ENCODE measurements at regions not wholly inside any gene's neighbourhood (a gene's known extent, or its start where the extent isn't known, plus 50 kb on each side); places are given as distances from the start of the nearest gene placed in this dataset.

DNA sequence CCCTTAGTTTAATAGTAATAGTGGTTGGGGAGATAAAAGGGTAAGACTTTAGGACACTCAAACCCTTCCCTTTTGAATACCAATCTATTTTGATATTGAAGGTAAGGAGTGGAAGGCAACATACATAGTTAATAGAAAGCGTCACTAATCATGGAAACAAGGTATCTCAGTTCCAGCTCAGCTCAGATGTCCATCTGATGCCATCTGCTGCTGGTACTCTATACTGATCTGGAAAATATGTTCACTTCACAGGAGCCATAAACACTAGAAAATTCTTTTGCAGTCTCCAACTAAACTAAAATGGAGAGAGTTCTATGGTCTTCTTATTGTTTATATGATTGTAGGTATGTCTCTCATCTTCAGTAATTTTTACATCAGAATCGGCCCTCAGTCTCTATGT, 1777.1 kb downstream of the OTOL1 start:
- no peaks in the 10 kb centered on the region for H3K9me3 Mint-ChIP-seq
- H3K27me3 Mint-ChIP-seq (ENCODE audit: low read depth, poor library complexity) = no peaks in the 10 kb centered on the region
- DNase-seq = no peak
- no peaks in the 10 kb centered on the region for H3K4me1 Mint-ChIP-seq
- H3K36me3 Mint-ChIP-seq (ENCODE audit: low read depth) = no peaks in the 10 kb centered on the region
- no peak overlapping the region for H3K27ac Mint-ChIP-seq
- TF ChIP-seq, protein P1, sequence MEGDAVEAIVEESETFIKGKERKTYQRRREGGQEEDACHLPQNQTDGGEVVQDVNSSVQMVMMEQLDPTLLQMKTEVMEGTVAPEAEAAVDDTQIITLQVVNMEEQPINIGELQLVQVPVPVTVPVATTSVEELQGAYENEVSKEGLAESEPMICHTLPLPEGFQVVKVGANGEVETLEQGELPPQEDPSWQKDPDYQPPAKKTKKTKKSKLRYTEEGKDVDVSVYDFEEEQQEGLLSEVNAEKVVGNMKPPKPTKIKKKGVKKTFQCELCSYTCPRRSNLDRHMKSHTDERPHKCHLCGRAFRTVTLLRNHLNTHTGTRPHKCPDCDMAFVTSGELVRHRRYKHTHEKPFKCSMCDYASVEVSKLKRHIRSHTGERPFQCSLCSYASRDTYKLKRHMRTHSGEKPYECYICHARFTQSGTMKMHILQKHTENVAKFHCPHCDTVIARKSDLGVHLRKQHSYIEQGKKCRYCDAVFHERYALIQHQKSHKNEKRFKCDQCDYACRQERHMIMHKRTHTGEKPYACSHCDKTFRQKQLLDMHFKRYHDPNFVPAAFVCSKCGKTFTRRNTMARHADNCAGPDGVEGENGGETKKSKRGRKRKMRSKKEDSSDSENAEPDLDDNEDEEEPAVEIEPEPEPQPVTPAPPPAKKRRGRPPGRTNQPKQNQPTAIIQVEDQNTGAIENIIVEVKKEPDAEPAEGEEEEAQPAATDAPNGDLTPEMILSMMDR (IDR thresholded peaks at IDR 0.05) = no peak
- no peak overlapping the region for H3K4me3 Mint-ChIP-seq

DNA sequence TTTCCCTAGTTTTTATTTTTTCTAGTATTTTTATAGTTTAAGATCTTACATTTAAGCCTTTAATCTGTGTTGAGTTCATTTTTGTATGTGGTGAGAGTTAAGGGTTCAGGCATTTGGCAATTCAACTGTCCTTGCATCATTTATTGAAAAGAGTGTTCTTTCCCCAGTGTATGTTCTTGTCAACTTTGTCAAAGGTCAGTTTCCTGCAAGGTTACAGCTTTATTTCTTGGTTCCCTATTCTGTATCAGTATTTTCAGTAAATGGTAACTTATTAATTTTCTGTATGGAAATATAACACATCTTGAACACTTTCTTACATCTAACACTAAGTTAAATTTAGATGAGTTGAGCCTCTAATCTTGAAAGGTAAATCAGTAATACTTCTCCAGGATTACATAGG, 1770.1 kb downstream of the OTOL1 start:
- H3K4me1 Mint-ChIP-seq = no peaks in the 10 kb centered on the region
- H3K36me3 Mint-ChIP-seq (ENCODE audit: low read depth) = no peaks in the 10 kb centered on the region
- H3K9me3 Mint-ChIP-seq = no peaks in the 10 kb centered on the region
- DNase-seq = no peak
- H3K27me3 Mint-ChIP-seq (ENCODE audit: low read depth, poor library complexity) = no peaks in the 10 kb centered on the region
- no peak overlapping the region for H3K27ac Mint-ChIP-seq
- TF ChIP-seq, protein P1 (IDR thresholded peaks at IDR 0.05) = no peak
- H3K4me3 Mint-ChIP-seq = no peak overlapping the region

GRCh38 chr3:163261618-163262017, 1765.0 kb downstream of the OTOL1 start:
- Mint-ChIP-seq H3K27ac (no peak overlapping the region), H3K27me3 (ENCODE audit: low read depth, poor library complexity) (no peaks in the 10 kb centered on the region), H3K9me3 (no peaks in the 10 kb centered on the region), H3K4me3 (no peak overlapping the region), H3K36me3 (ENCODE audit: low read depth) (no peaks in the 10 kb centered on the region), H3K4me1 (no peaks in the 10 kb centered on the region)
- TF ChIP-seq, protein P1 (IDR thresholded peaks at IDR 0.05) = no peak
- no peak for DNase-seq

DNA sequence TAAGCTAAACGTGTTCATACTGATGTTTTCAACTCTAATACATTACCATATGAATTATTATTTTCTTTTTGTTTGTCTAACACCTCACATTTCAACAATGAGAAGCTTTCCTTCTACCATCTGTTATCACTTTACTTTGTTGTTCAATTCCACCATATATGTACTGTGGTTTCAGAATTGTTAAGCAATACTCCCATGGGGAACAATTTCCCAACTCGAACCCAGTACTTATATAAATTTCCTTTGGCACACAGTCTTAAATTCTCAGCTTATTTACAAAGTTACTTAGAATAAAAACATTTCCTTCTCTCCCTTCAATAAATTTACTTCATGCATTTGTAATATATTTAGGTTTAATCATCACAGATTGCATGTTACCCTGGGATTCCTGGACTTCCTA, 1764.4 kb downstream of the OTOL1 start:
- Mint-ChIP-seq H3K27me3 (ENCODE audit: low read depth, poor library complexity) (no peaks in the 10 kb centered on the region), H3K27ac (no peak overlapping the region), H3K4me1 (no peaks in the 10 kb centered on the region), H3K9me3 (no peaks in the 10 kb centered on the region), H3K36me3 (ENCODE audit: low read depth) (no peaks in the 10 kb centered on the region), H3K4me3 (no peak overlapping the region)
- TF ChIP-seq, protein P1 (IDR thresholded peaks at IDR 0.05) = no peak
- no peak for DNase-seq

DNA sequence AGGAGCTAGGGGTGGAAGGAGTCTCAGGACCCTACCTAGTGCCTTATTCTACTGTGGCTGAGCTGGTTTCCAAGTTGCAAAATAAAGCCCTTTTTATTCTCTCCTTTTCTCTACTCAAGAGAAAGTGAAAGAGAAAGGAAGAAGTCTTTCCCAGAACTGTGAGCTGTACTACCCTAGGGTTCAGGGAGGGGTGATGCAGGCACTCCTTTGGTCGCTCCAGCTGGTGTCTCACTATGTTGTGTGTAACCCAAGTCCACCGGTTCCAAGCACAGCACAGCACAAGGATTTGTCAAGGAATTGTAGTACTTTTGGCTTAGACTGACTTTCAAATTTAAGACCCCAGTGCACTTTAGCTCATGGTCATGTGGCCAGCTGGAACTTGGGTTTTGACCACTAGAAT, 1721.7 kb downstream of the OTOL1 start:
- Mint-ChIP-seq H3K27ac (no peak overlapping the region), H3K36me3 (ENCODE audit: low read depth) (no peaks in the 10 kb centered on the region), H3K27me3 (ENCODE audit: low read depth, poor library complexity) (no peaks in the 10 kb centered on the region), H3K4me1 (no peaks in the 10 kb centered on the region), H3K9me3 (no peaks in the 10 kb centered on the region), H3K4me3 (no peak overlapping the region)
- TF ChIP-seq, protein P1 (IDR thresholded peaks at IDR 0.05) = no peak
- DNase-seq = no peak

- H3K27ac Mint-ChIP-seq = no peak overlapping the region
- H3K4me3 Mint-ChIP-seq = no peak overlapping the region
- peaks cover 2% of the 10 kb centered on the region for H3K9me3 Mint-ChIP-seq
- TF ChIP-seq, protein P1 (IDR thresholded peaks at IDR 0.05) = no peak
- no peak for DNase-seq
- no peaks in the 10 kb centered on the region for H3K27me3 Mint-ChIP-seq (ENCODE audit: low read depth, poor library complexity)
- no peaks in the 10 kb centered on the region for H3K4me1 Mint-ChIP-seq
- no peaks in the 10 kb centered on the region for H3K36me3 Mint-ChIP-seq (ENCODE audit: low read depth)
Measured at GRCh38 chr3:163213838-163214237, 1717.2 kb downstream of the OTOL1 start.

Measured in nephron progenitor cell (in vitro differentiated cells).